Epithelial cell of esophagus (primary cell): ENCODE measurements at regions not wholly inside any gene's neighbourhood (a gene's known extent, or its start where the extent isn't known, plus 50 kb on each side); places are given as distances from the start of the nearest gene placed in this dataset.

Experiments used
- DNase-seq: peaks from one replicate; pipeline ENCODE4 v3.0.0; 2010; ENCODE audit warnings: low read depth
- H3K4me3 ChIP-seq: 2 replicates; pipeline ENCODE4 v1.5.1; 2011; ENCODE audit warnings: mild to moderate bottlenecking, low read length, control low read depth
- CTCF ChIP-seq: IDR thresholded peaks from 2 replicates; pipeline ENCODE4 v1.5.1; 2011; ENCODE audit warnings: low read depth, mild to moderate bottlenecking, low read length, control low read depth, inconsistent platforms; ENCODE audit not compliant: insufficient read depth; ENCODE audit errors: missing control alignments

GRCh38 chr2:201977651-201978050 lies 56.0 kb upstream of the FZD7 start:
- TF ChIP-seq CTCF, result no peak
- no peak overlapping the region for H3K4me3 ChIP-seq
- peak; percentile 54 for DNase-seq

GRCh38 chr2:201978333-201978732 lies 55.3 kb upstream of the FZD7 start:
- H3K4me3 ChIP-seq, result no peak overlapping the region
- no peak for TF ChIP-seq CTCF
- DNase-seq, result no peak

GRCh38 chr2:201978986-201979385 lies 54.7 kb upstream of the FZD7 start:
- TF ChIP-seq CTCF, result no peak
- DNase-seq, result no peak
- no peak overlapping the region for H3K4me3 ChIP-seq

GRCh38 chr2:201980389-201980821 lies 53.2 kb upstream of the FZD7 start:
- no peak for DNase-seq
- TF ChIP-seq CTCF, result no peak
- no peak overlapping the region for H3K4me3 ChIP-seq

- TF ChIP-seq CTCF, result no peak
- DNase-seq, result no peak
- no peak overlapping the region for H3K4me3 ChIP-seq
These were observed 52.7 kb upstream of the FZD7 start for GRCh38 chr2:201980946-201981345.

GRCh38 chr2:201983174-201983573 lies 50.5 kb upstream of the FZD7 start:
- H3K4me3 ChIP-seq, result no peak overlapping the region
- no peak for DNase-seq
- TF ChIP-seq CTCF, result no peak

- TF ChIP-seq CTCF, result no peak
- DNase-seq, result no peak
- H3K4me3 ChIP-seq, result no peak overlapping the region
These were observed 49.9 kb upstream of the FZD7 start for GRCh38 chr2:201983800-201984199.
